G401 (cell line): ENCODE measurements at regions not wholly inside any gene's neighbourhood (a gene's known extent, or its start where the extent isn't known, plus 50 kb on each side); places are given as distances from the start of the nearest gene placed in this dataset.

ENCODE experiments used
- DNase-seq: peaks from one replicate; pipeline ENCODE4 v3.0.0-alpha.2; 2015; ENCODE audit warnings: low spot score
- in situ Hi-C: cut with HindIII; loops from 2 replicates; pipeline ENCODE4 v1.10.0; 2016; ENCODE audit warnings: low sequenced_read_pairs, mixed read lengths

GRCh38 chr2:37829202-37829601, 95.9 kb upstream of the RMDN2 start:
- in situ Hi-C loops, result loop anchor here (25.0 kb wide), 1 partner anchor 417 kb away; no protein-coding TSS in a partner anchor
- no peak for DNase-seq

GRCh38 chr2:37829616-37830395, 95.3 kb upstream of the RMDN2 start:
- no peak for DNase-seq
- in situ Hi-C loops, result loop anchor here (25.0 kb wide), 1 partner anchor 418 kb away; no protein-coding TSS in a partner anchor

GRCh38 chr2:37830636-37831035, 94.5 kb upstream of the RMDN2 start:
- no peak for DNase-seq
- in situ Hi-C loops, result loop anchor here (25.0 kb wide), 1 partner anchor 418 kb away; no protein-coding TSS in a partner anchor

- in situ Hi-C loops, result loop anchor here (25.0 kb wide), 1 partner anchor 419 kb away; no protein-coding TSS in a partner anchor
- DNase-seq, result no peak
Measured at GRCh38 chr2:37831081-37831780, 93.9 kb upstream of the RMDN2 start.

- in situ Hi-C loops, result loop anchor here (25.0 kb wide), 1 partner anchor 420 kb away; no protein-coding TSS in a partner anchor
- peak; percentile 45 for DNase-seq
Measured at GRCh38 chr2:37832590-37833197, 92.4 kb upstream of the RMDN2 start.

GRCh38 chr2:37833423-37833822, 91.7 kb upstream of the RMDN2 start:
- no peak for DNase-seq
- in situ Hi-C loops, result loop anchor here (25.0 kb wide), 1 partner anchor 421 kb away; no protein-coding TSS in a partner anchor

GRCh38 chr2:37836270-37836669, 88.8 kb upstream of the RMDN2 start:
- no peak for DNase-seq
- in situ Hi-C loops, result loop anchor here (25.0 kb wide), 1 partner anchor 424 kb away; no protein-coding TSS in a partner anchor

GRCh38 chr2:37836711-37837110, 88.4 kb upstream of the RMDN2 start:
- no peak for DNase-seq
- in situ Hi-C loops, result loop anchor here (25.0 kb wide), 1 partner anchor 424 kb away; no protein-coding TSS in a partner anchor

- no peak for DNase-seq
- in situ Hi-C loops, result loop anchor here (25.0 kb wide), 1 partner anchor 425 kb away; no protein-coding TSS in a partner anchor
Measured at GRCh38 chr2:37837628-37838328, 87.3 kb upstream of the RMDN2 start.

- no peak for DNase-seq
- in situ Hi-C loops, result loop anchor here (25.0 kb wide), 1 partner anchor 426 kb away; no protein-coding TSS in a partner anchor
Measured at GRCh38 chr2:37838541-37839167, 86.4 kb upstream of the RMDN2 start.

- in situ Hi-C loops, result loop anchor here (25.0 kb wide), 1 partner anchor 428 kb away; no protein-coding TSS in a partner anchor
- DNase-seq, result no peak
Measured at GRCh38 chr2:37839991-37840390, 85.1 kb upstream of the RMDN2 start.

- in situ Hi-C loops, result loop anchor here (25.0 kb wide), 1 partner anchor 431 kb away; no protein-coding TSS in a partner anchor
- DNase-seq, result no peak
Measured at GRCh38 chr2:37842732-37843440, 82.2 kb upstream of the RMDN2 start.

- no peak for DNase-seq
- in situ Hi-C loops, result loop anchor here (25.0 kb wide), 1 partner anchor 431 kb away; no protein-coding TSS in a partner anchor
Measured at GRCh38 chr2:37843556-37843955, 81.5 kb upstream of the RMDN2 start.

- in situ Hi-C loops, result loop anchor here (25.0 kb wide), 1 partner anchor 434 kb away; no protein-coding TSS in a partner anchor
- DNase-seq, result no peak
Measured at GRCh38 chr2:37846207-37846606, 78.9 kb upstream of the RMDN2 start.

GRCh38 chr2:37847792-37848191, 77.3 kb upstream of the RMDN2 start:
- in situ Hi-C loops, result loop anchor here (25.0 kb wide), 1 partner anchor 435 kb away; no protein-coding TSS in a partner anchor
- DNase-seq, result no peak

- no peak for DNase-seq
Measured at GRCh38 chr2:37848451-37848850, 76.6 kb upstream of the RMDN2 start.

GRCh38 chr2:37849911-37850310, 75.2 kb upstream of the RMDN2 start:
- in situ Hi-C loops, result loop anchor here (25.0 kb wide), 1 partner anchor 438 kb away; no protein-coding TSS in a partner anchor
- DNase-seq, result no peak

More at GRCh38 chr2:37848451-37848850, 76.6 kb upstream of the RMDN2 start:
- in situ Hi-C loops, result loop anchor here (25.0 kb wide), 1 partner anchor 436 kb away; no protein-coding TSS in a partner anchor
